Upper lobe of left lung (tissue), 6 donors: ENCODE measurements at regions not wholly inside any gene's neighbourhood (a gene's known extent, or its start where the extent isn't known, plus 50 kb on each side); places are given as distances from the start of the nearest gene placed in this dataset.

ENCODE experiments used
- ATAC-seq, 2 donors: fragments of 200-7000 bp; cut with Tn5 transposase; one replicate each; pipeline ENCODE4 v1.9.1; 2022; ENCODE audit warnings: mild to moderate bottlenecking in 2 of 2, moderate library complexity in 2 of 2; ENCODE audit not compliant: low FRiP score in 2 of 2
- DNase-seq, 2 donors: peaks; one replicate each; pipeline ENCODE4 v3.0.0-alpha.2; 2019 to 2020
- H3K27ac ChIP-seq, 4 donors: fragments of 200-600 bp; sonication (generic); one replicate each; pipeline ENCODE4 v1.5.1; 2016 to 2019
- H3K27me3 ChIP-seq, 4 donors: fragments of 200-600 bp; sonication (generic); one replicate each; pipeline ENCODE4 v1.5.1; 2017 to 2019
- H3K36me3 ChIP-seq, 4 donors: fragments of 200-600 bp; sonication (generic); one replicate each; pipeline ENCODE4 v1.5.1; 2016 to 2019
- H3K4me1 ChIP-seq, 4 donors: fragments of 200-600 bp; sonication (generic); one replicate each; pipeline ENCODE4 v1.5.1; 2018 to 2019
- H3K4me3 ChIP-seq, 4 donors: fragments of 200-600 bp; sonication (generic); one replicate each; pipeline ENCODE4 v1.5.1; 2017 to 2019; ENCODE audit warnings: mild to moderate bottlenecking in 2 of 4, moderate library complexity in 1 of 4
- H3K9me3 ChIP-seq, 4 donors: fragments of 200-600 bp; sonication (generic); one replicate each; pipeline ENCODE4 v1.5.1; 2018 to 2019
- EP300 ChIP-seq, 4 donors: sonication (generic); formaldehyde crosslinking; IDR thresholded peaks; one replicate each; pipeline ENCODE4 v1.5.1; 2017; ENCODE audit warnings: antibody characterized with exemption in 4 of 4, control low read depth in 2 of 4
- POLR2A ChIP-seq, 4 donors: fragments of 450-650 bp; IDR thresholded peaks; one replicate each; pipeline ENCODE4 v1.5.1; 2016 to 2017; ENCODE audit warnings: antibody characterized with exemption in 4 of 4, mild to moderate bottlenecking in 2 of 4
- POLR2AphosphoS5 ChIP-seq, 2 donors: sonication (generic); formaldehyde crosslinking; IDR thresholded peaks; one replicate each; pipeline ENCODE4 v1.5.1; 2017; ENCODE audit warnings: antibody characterized with exemption in 2 of 2
- WGBS, 2 donors: methylation state at CpG; one replicate each; pipeline ENCODE4 v1.1.5; 2017 to 2018; 5-methylcytosine and 5-hydroxymethylcytosine counted together
- TF ChIP-seq, protein P1 (sequence below), 6 experiments: fragments of 450-650 bp in 4 of 6; fragments of 200-600 bp in 2 of 6; sonication (generic) in 2 of 6; IDR thresholded peaks; one replicate each; pipeline ENCODE4 v1.5.1; 2016 to 2019; ENCODE audit warnings: antibody characterized with exemption in 6 of 6
- donor health status: DM: no; HTN: no; CAD: no; lungs with moderate emphysema.
- donor health status: DM: no; HTN: yes; CAD: no; lungs with severe emphysema.

DNA sequence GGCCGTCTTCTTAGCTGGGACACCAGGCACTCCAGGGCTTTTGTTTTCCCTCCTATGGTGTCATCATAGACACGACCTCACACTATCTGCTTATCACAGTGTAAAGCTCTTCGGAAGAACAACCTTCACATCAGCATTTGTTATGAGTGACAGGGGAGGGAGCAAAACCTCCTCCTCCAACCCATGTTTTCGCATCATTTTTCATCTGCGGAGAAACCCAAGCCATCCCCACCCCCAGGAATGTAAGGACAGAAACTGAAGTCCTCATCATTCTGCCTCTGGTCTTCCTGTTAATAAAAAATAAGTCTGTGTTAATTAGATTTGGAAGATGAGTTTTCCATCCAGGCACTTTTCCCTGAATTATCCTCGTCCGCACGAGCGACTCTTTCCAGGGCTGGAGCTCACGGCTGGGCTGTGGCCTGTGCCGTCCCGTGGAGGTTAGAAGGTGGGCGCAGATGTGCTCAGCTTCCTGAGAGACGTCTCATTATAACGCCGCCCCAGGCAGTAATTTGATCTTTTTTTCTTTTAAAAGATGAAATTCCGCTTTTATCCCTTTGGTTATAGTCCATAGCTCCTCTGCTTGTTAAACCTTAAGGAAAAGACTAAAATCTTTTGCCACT, 101.6 kb upstream of the TMEM18 start:
- no peak overlapping the region for H3K4me3 ChIP-seq
- TF ChIP-seq POLR2A (IDR thresholded peaks at IDR 0.05) (no peak), EP300 (IDR thresholded peaks at IDR 0.05) (no peak), POLR2AphosphoS5 (IDR thresholded peaks at IDR 0.05) (no peak)
- TF ChIP-seq, protein P1, sequence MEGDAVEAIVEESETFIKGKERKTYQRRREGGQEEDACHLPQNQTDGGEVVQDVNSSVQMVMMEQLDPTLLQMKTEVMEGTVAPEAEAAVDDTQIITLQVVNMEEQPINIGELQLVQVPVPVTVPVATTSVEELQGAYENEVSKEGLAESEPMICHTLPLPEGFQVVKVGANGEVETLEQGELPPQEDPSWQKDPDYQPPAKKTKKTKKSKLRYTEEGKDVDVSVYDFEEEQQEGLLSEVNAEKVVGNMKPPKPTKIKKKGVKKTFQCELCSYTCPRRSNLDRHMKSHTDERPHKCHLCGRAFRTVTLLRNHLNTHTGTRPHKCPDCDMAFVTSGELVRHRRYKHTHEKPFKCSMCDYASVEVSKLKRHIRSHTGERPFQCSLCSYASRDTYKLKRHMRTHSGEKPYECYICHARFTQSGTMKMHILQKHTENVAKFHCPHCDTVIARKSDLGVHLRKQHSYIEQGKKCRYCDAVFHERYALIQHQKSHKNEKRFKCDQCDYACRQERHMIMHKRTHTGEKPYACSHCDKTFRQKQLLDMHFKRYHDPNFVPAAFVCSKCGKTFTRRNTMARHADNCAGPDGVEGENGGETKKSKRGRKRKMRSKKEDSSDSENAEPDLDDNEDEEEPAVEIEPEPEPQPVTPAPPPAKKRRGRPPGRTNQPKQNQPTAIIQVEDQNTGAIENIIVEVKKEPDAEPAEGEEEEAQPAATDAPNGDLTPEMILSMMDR (IDR thresholded peaks at IDR 0.05) = no peak
- no peak overlapping the region for H3K27ac ChIP-seq
- H3K4me1 ChIP-seq = no peaks in the 10 kb centered on the region
- no peak for ATAC-seq
- no peaks in the 10 kb centered on the region for H3K27me3 ChIP-seq
- 80 to 81% methylated on average over 17 of the region's 17 CpGs for WGBS, 2 donors
- H3K9me3 ChIP-seq = no peaks in the 10 kb centered on the region
- DNase-seq = no peak
- no peaks in the 10 kb centered on the region for H3K36me3 ChIP-seq

DNA sequence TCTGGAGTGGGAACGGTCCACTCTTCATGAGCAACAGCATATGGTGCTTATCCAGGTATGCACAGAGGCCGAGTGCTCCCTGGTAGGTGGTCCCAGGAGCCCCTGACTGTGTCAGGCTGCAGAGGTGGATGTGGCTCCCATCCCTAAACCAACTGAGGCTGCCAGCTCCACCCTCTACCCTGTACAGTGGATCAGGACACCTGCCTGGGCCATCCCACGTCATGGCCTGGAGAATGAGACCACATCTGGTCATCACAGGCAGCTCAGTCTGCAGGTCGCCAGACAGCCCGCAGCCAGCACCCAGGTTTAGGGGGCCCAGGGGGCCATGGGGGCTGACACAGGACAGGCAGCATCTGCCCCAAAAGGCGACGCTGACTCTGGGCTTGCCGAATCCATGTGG, 100.3 kb upstream of the TMEM18 start:
- Histone ChIP-seq H3K9me3 (no peaks in the 10 kb centered on the region), H3K4me1 (no peaks in the 10 kb centered on the region), H3K4me3 (no peak overlapping the region), H3K36me3 (no peaks in the 10 kb centered on the region), H3K27me3 (no peaks in the 10 kb centered on the region), H3K27ac (no peak overlapping the region)
- TF ChIP-seq POLR2AphosphoS5 (IDR thresholded peaks at IDR 0.05) = no peak
- TF ChIP-seq EP300 (IDR thresholded peaks at IDR 0.05) = no peak
- TF ChIP-seq POLR2A (IDR thresholded peaks at IDR 0.05) = no peak
- TF ChIP-seq, protein P1 (IDR thresholded peaks at IDR 0.05) = no peak
- no peak for ATAC-seq
- DNase-seq = peak in 1 of 2 donors; percentile 54
- WGBS, 2 donors = 88% methylated on average over 8 of the region's 8 CpGs; no CpG with 5 or more reads in 1 of the 2 donors

DNA sequence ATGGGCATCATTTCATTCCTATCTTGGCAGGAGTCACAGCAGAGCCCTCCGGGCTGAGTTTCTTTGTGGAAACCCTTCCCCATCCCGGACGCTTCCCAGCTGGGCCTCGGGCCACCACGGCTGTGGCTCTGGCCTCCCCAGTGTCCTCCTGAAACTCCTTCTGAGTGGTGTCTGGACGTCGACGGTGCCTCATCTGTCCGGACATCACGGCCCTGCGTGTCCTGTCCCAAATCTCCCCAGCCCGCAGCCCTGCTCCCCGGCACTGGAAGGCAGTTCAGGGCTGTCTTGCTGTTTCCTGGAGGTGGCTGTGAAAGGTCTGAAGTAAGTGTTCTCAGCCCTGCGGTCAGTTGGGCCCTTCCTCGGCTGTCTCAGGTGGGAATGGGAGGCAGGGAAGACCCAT, 99.8 kb upstream of the TMEM18 start:
- TF ChIP-seq, protein P1 (IDR thresholded peaks at IDR 0.05) = no peak
- TF ChIP-seq EP300 (IDR thresholded peaks at IDR 0.05) = no peak
- TF ChIP-seq POLR2AphosphoS5 (IDR thresholded peaks at IDR 0.05) = no peak
- no peak for TF ChIP-seq POLR2A (IDR thresholded peaks at IDR 0.05)

DNA sequence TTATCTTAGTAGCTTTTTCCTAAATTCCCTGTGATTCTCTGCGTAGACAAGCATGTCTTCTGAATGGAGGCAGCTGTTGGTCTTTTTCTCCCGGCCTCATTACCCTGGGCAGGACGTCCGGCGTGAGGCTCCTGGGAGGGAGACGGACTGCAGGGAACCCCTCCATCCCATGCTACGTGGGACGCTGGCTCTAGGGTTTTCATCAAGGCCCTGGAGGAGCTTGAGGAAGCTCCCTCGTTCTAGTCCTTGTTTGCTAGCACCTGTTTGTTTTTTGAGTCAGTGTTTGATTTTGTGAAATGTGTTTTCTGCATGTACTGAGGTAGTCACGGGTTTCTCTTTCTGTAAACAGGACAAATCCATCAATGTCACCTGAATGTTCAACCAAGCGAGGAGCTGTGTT, 99.3 kb upstream of the TMEM18 start:
- 64 to 76% methylated on average over 11 of the region's 11 CpGs for WGBS, 2 donors

More for the DNA sequence above, 99.8 kb upstream of the TMEM18 start:
- H3K27ac ChIP-seq = no peak overlapping the region
- DNase-seq (peak in 1 of 2 donors; percentile 34), ATAC-seq (no peak)
- no peaks in the 10 kb centered on the region for H3K4me1 ChIP-seq
- no peak overlapping the region for H3K4me3 ChIP-seq
- no peaks in the 10 kb centered on the region for H3K36me3 ChIP-seq
- H3K27me3 ChIP-seq = no peaks in the 10 kb centered on the region
- WGBS, 2 donors = 71 to 83% methylated on average over 8 to 15 of the region's 15 CpGs
- no peaks in the 10 kb centered on the region for H3K9me3 ChIP-seq

DNA sequence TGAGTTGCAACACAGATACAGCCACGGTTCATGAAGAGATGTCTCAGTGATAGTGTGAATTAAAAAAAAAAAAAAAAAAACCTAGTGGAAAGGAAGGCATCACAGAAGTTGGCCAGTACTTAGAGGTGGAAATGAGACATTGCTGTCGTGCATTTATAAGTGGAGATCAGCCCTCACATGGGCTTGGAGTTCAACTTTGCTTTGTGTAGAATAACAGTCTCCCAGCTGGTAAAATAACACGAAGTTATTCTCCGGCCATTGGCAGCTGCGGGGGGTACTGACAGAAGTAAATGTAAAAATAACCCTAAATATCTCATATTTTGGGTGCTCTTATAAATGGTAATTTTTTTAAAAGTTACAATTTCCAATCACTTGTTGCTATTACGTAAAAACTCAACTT, 98.8 kb upstream of the TMEM18 start:
- DNase-seq (no peak), ATAC-seq (no peak)
- Histone ChIP-seq H3K36me3 (no peaks in the 10 kb centered on the region), H3K4me1 (no peaks in the 10 kb centered on the region), H3K4me3 (no peak overlapping the region), H3K27ac (no peak overlapping the region), H3K9me3 (no peaks in the 10 kb centered on the region), H3K27me3 (no peaks in the 10 kb centered on the region)
- TF ChIP-seq POLR2AphosphoS5 (IDR thresholded peaks at IDR 0.05) = no peak
- TF ChIP-seq EP300 (IDR thresholded peaks at IDR 0.05) = no peak
- TF ChIP-seq, protein P1 (IDR thresholded peaks at IDR 0.05) = no peak
- no peak for TF ChIP-seq POLR2A (IDR thresholded peaks at IDR 0.05)
- 67 to 68% methylated on average over 6 of the region's 6 CpGs for WGBS, 2 donors

More for the DNA sequence above, 99.3 kb upstream of the TMEM18 start:
- DNase-seq (no peak), ATAC-seq (no peak)
- Histone ChIP-seq H3K27me3 (no peaks in the 10 kb centered on the region), H3K4me1 (no peaks in the 10 kb centered on the region), H3K9me3 (no peaks in the 10 kb centered on the region), H3K4me3 (no peak overlapping the region), H3K36me3 (no peaks in the 10 kb centered on the region), H3K27ac (no peak overlapping the region)
- no peak for TF ChIP-seq EP300 (IDR thresholded peaks at IDR 0.05)
